ELR (cell line): ENCODE measurements at regions not wholly inside any gene's neighbourhood (a gene's known extent, or its start where the extent isn't known, plus 50 kb on each side); places are given as distances from the start of the nearest gene placed in this dataset.
"Not testable (repeated sequence)": the region's sequence is repeated elsewhere in the genome, so short reads cannot be mapped to it uniquely, and the experiment has no call there.

Source experiments
- DNase-seq: peaks from one replicate; pipeline ENCODE4 v3.0.0-alpha.2; 2015; ENCODE audit warnings: low read depth

- not testable (repeated sequence) for DNase-seq
Measured at GRCh38 chr12:131341608-131342007, 369.3 kb upstream of the SFSWAP start.

- DNase-seq, result not testable (repeated sequence)
Measured at GRCh38 chr12:131343436-131343835, 367.5 kb upstream of the SFSWAP start.

- DNase-seq, result not testable (repeated sequence)
Measured at GRCh38 chr12:131344715-131345520, 366.0 kb upstream of the SFSWAP start.

DNA sequence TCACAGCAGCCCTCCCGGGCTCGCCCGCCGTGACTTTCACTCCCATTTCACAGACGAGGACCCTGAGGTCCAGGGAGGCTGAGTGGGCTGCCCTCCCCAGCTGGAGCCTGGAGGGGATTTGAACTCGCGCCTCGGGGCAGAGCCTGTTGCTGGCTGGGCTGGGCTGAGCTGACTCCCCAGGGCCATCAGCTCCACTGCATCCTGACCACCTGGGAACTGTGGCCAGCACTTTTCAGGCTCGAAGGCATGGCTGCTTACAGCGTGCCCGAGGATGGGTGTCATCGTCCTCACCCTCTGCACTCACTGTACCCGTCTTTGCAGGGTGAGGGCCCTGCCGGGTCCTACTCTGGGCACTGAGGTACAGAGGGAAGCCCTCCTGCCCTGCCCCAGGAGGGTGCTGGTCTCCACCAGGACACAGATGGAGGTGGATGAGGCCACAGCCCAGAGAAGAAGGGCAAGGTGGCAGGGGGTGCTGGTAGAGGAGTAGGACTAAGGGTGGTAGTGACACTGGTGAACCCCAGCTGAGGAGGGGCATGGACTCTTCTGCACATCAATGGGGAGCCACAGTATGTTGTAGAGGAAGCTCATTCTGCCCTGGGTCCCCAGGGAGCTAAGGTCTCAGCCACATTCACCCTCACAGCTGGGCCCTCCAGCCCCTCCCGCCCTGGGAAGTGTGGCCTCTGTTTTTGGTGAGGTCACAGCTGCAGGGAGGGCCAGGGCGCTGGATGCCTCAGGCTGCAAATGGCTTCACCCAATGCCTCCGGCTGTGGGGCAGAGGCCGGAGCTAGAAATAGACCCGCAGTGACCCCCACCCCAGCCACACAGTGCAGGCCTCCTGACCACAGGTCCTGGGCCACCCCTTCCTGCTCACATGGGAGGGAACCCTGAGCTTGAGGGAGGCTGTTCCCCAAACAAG lies 365.1 kb upstream of the SFSWAP start:
- DNase-seq, result no peak

DNA sequence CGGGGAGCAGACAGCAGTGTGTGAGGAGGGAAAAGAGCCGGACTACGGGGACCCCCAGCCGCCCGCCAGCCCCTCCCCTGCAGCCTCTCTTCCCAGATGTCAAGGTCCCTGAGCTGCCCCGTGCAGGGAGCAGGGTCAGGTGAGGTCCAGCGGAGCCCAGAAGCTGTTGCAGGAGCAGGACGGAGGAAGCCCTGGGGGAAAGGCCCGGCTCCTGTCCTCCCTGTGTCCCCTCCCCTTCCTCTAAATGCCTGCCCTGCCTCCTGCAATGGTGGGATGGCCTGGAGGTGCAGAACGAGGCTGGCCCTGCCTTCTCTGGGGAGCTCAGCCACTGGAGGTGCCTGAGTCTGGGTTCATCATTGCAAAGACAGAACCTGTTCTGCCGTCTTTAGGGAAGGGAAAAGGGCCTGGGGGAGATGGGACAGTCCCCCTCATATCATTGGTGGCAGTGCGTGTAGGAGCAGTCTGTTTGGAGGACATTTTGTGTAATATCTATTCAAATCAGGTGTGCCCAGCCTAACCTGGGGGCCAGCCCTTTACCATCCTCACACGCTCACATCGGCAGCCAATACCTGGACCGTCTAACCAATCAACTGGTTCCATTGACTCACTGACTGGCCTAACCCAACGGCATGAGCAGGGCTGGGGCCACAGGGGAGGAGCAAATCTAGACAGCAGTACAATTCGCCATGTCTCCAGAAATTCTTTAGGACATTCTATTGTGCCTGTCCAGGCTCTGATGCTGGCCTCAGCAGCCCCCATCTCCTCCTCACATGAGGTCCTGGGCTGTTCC lies 364.1 kb upstream of the SFSWAP start:
- DNase-seq, result no peak

- DNase-seq, result no peak
Measured at GRCh38 chr12:131347345-131347714, 363.6 kb upstream of the SFSWAP start.

DNA sequence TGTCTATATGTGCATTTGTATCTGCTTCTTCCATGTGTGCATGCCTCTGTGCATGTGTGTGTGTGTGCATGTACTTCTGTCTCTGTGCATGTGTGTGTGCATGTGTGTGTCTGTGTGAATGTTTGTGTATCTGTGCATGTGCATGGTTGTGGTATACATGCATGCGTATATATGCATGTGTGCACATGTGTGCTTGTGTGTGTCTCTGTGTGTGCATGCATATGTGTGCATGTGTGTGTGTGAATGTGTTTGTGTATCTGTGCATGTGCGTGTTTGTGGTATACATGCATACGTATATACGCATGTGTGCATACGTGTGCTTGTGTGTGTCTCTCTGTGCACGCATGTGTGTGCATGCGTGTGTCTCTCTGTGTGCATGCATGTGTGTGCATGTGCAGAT lies 363.2 kb upstream of the SFSWAP start:
- no peak for DNase-seq

DNA sequence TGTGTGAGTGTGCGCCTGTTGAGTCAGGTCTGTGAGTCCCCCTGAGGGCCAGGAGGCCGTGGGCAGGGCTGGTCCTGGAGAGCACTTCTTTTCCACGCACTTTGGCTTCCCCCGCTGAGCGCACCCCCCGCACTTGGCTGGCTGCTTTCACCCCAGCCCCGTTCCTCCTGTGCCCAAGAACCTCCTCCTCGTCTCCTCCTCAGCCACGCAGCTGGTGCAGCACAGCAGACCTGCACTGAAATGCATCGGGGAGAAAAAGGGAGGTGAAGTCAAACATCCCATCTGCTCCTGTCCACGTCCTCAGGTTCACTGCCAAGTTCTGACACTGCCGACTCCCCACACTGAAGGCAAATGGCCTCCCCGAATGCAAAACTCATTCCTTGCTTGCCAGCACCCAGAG lies 362.7 kb upstream of the SFSWAP start:
- no peak for DNase-seq

DNA sequence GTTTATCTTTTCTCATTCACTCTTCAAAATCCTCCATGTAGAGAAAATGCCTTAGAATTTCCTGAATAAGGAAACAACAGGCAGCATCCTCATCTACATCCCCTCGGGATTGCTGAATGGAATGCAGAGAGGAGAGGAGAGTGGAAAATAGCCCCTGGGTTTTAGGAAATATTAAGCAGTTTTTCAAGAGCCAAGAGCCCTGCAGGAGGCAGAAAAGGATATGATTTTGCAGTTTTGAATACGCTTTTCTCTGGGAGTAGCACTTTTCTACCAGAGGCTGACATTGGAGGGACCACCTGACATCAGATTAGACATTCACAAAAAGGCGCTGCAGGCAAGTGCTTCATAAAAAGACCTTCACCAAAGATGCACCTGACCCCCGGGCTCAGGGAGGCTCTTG lies 362.2 kb upstream of the SFSWAP start:
- DNase-seq, result no peak

GRCh38 chr12:131349397-131350127 lies 361.3 kb upstream of the SFSWAP start:
- no peak for DNase-seq

- no peak for DNase-seq
Measured at GRCh38 chr12:131350943-131351318, 360.0 kb upstream of the SFSWAP start.

- DNase-seq, result no peak
Measured at GRCh38 chr12:131351319-131352028, 359.4 kb upstream of the SFSWAP start.

DNA sequence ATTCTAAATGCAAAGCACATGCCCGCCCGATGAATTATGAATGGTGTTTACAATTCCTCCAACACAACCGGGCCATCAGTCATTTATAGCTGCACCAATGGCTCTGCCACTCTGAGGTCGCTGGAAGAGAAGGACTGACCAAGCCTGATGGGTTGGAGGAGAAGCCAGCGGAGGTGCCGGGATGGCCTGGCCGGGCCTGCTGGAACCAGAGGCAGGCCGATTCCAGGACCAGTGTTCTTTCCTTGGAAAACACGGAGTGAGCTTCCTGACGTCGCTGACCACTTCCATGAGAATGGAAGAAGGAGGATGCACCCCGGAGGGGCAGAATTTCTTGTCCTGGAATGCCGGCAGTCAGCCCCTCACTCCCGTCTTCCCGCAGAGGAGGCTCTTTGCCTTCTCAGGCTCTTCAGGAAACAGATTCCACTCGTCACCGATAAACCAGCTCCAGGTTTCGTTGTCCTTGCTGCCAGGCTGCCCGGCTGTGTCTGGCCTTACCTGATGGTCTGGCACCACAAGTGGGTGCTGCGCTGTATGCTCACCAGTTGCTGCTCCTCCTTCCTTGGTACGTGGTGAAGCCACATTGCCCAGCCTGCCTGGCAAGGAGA lies 358.5 kb upstream of the SFSWAP start:
- no peak for DNase-seq

GRCh38 chr12:131353376-131353775 lies 357.5 kb upstream of the SFSWAP start:
- no peak for DNase-seq

DNA sequence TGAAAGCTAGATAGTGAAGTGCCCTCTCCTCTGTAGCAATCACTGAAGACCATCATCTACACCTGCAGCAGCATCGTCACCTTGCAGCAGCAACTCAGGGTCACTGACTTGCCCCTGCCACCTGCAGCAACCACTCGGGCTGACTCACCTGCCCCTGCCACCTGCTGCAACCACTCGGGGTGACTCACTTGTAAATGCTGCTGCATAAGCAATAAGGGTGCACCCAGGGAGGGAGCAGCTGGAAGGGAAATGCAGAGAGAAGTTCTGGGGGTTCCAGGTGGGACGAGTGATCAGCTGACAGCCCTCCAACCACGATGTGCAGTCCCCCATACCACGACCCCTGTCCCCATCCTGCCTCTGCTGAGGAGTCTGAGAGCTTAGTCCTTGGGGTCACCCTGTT lies 357.1 kb upstream of the SFSWAP start:
- DNase-seq, result no peak

- DNase-seq, result no peak
Measured at GRCh38 chr12:131355361-131356245, 355.3 kb upstream of the SFSWAP start.

DNA sequence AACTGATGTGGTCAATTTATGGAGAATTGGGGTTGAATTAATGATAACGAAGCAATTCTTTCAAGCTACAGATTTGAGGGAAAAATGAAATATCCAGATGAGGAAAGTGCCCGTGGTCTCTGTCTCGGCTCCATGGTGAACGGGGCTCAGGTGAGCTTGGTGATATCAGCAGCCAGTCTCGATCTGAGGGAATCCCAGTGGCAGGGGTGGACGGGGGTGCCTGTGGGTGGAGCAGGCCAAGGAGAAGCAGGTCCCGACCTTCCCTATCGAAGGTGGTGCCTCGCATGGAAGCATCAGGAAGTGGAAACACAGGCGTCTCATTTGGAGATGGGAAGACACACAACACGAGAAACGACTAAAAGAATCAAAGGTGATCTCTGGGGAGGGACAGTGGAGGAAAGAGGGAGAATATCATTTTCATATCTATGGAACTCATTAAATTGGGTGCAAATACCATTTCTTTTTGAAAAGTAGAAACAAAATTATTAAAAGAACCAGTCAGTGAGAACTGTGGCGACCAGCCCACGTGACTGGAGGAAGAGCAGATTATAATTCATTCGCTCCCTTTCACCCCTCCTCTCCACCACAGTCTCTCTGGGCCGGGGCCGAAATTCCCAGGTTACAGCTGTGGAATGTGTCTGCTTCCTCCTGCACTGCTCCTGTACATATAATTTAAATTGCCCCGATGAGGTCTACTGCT lies 354.3 kb upstream of the SFSWAP start:
- DNase-seq, result no peak

DNA sequence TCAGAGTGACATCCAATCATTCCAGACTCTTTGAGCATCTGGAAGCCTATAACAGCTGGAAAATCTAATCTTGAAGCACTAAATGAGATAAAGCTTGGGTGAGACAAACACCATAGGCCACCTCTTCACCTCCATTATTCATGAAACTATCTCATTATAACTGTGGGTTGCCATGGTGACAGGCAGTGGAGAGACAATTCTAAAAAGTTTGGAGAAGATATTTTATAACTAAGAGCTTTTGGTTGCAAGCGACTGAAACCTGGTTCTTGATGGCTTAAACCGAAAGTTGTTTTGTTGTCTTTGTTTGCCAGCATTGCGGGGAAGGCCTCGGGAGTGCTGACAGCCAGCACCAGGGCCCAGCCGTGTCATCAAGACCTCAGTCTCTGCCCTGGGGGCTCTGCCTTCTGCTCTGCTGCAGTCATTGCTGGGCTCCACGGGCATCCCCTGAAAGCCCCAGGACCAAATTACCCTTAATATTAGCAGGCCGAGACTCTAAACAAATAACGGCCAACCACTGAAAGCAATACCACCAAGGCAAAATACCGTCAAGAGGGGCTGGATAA lies 353.6 kb upstream of the SFSWAP start:
- no peak for DNase-seq

- DNase-seq, result no peak
Measured at GRCh38 chr12:131357920-131358319, 353.0 kb upstream of the SFSWAP start.
